Erythroblast (primary cell): ENCODE measurements at regions not wholly inside any gene's neighbourhood (a gene's known extent, or its start where the extent isn't known, plus 50 kb on each side); places are given as distances from the start of the nearest gene placed in this dataset.

Experiments used
- GATA1 ChIP-seq: IDR thresholded peaks from 2 replicates; pipeline ENCODE4 v1.6.1; 2011; ENCODE audit warnings: low read depth, mild to moderate bottlenecking, control low read depth, low read length, moderate library complexity
- POLR2A ChIP-seq: IDR thresholded peaks from 2 replicates; pipeline ENCODE4 v1.6.1; 2011; ENCODE audit warnings: mild to moderate bottlenecking, low read length

DNA sequence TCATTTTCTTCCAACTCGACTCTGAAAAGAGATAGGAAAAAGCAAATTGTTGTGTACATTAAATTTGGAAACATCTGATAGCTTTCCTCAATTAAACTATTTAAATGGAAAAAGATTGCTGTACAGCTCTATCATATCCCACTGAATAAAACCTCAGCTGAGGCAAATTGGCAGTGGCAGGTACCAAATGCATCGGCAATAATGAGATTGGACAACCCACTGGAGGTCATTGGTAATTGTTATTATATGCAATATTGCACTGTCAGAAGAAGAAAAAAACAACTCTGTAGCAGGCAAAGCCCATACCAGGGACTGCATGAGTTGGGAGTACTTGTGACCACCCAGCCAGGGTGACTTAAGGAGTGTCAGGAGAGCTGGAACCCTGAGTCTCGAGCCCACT is 291.6 kb upstream of the SKOR2 start:
- TF ChIP-seq POLR2A = no peak
- no peak for TF ChIP-seq GATA1
